Keratinocyte (primary cell): ENCODE measurements at regions not wholly inside any gene's neighbourhood (a gene's known extent, or its start where the extent isn't known, plus 50 kb on each side); places are given as distances from the start of the nearest gene placed in this dataset.

Source experiments
- EZH2 ChIP-seq: IDR thresholded peaks from one replicate; pipeline ENCODE4 v1.6.1; 2012; ENCODE audit warnings: inconsistent platforms, mild to moderate bottlenecking, low read length, moderate library complexity
- TF ChIP-seq, protein P1 (sequence below), 3 experiments: IDR thresholded peaks in 1 of 3; conservative IDR thresholded peaks in 1 of 3; optimal IDR thresholded peaks in 1 of 3; 2 replicates in 2 of 3; 3 replicates in 1 of 3; pipeline versions ENCODE3 to v1.5.1; 2011; ENCODE audit warnings: low read length in 3 of 3, mild to moderate bottlenecking in 3 of 3, moderate library complexity in 2 of 3, control low read depth in 1 of 3, inconsistent platforms in 1 of 3; ENCODE audit not compliant: insufficient read depth in 2 of 3; ENCODE audit errors: extremely low read depth in 1 of 3

DNA sequence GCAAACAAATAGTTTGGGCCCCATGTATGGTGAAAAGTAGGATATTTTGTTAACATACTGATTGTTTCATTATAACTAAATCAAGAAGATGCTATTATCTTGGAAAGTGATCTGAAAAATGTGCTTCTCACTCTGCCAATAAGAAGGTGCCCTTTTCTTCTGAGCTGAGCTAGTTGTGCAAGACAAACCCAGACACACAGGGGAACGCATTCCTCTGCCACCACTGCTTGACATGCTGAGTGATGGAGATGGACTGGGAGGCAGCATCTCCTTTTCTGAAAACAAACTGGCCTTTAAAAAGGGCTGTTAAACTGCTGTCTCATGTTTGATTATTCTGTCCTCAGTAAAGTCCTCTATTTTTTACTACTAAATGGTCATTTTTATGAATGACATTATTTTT is 1989.9 kb upstream of the CELF4 start:
- no peak for TF ChIP-seq EZH2
- TF ChIP-seq, protein P1, sequence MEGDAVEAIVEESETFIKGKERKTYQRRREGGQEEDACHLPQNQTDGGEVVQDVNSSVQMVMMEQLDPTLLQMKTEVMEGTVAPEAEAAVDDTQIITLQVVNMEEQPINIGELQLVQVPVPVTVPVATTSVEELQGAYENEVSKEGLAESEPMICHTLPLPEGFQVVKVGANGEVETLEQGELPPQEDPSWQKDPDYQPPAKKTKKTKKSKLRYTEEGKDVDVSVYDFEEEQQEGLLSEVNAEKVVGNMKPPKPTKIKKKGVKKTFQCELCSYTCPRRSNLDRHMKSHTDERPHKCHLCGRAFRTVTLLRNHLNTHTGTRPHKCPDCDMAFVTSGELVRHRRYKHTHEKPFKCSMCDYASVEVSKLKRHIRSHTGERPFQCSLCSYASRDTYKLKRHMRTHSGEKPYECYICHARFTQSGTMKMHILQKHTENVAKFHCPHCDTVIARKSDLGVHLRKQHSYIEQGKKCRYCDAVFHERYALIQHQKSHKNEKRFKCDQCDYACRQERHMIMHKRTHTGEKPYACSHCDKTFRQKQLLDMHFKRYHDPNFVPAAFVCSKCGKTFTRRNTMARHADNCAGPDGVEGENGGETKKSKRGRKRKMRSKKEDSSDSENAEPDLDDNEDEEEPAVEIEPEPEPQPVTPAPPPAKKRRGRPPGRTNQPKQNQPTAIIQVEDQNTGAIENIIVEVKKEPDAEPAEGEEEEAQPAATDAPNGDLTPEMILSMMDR (optimal IDR thresholded peaks at IDR 0.05 in 1 of 3, IDR thresholded peaks at IDR 0.05 in 1 of 3, conservative IDR thresholded peaks at IDR 0.05 in 1 of 3; ENCODE audit: extremely low read depth in 1 of 3, insufficient read depth in 2 of 3, low read length in 3 of 3): no peak
